ENCODE measurements at regions not wholly inside any gene's neighbourhood (a gene's known extent, or its start where the extent isn't known, plus 50 kb on each side); places are given as distances from the start of the nearest gene placed in this dataset.

DNA sequence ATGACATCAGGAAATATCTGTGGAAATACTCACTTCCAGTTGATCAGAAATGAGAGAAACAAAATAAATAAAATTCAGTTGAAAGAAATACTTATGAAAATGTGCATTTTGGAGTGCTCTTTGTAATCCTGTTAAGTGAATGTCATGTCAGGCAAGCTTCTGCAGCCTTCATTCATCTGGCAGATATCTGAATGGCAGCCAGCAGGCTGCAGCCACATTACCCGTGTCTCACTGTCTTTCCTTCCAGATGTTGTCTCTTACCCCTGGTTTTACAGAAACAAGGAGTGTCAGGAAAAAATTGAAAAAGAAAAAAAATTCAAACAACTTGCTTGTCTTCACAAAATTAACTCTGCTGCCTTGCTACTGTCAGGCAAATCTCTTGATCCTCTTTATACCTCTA lies 445.0 kb upstream of the RIOK2 start:
- intact Hi-C loops (cut with micrococcal nuclease): no loop called here

DNA sequence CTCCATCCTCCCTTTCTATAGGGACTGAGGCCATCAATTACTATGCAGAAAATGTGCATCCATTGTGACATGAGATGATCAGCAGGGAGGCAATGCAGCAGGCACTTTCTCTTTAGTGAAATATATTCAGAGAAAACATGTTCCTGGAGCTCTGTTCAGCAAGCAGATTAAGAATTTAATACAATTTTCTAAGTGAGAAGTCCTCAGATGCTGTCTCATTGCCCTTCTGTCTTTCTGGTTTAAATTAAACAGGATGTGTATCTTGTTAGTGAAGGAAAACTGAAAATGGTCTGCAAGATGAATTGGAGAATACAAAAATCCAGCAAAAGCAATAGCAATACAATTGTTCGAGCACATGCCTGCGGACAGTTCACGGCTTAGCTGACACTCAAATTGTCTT lies 445.8 kb upstream of the RIOK2 start:
- Histone ChIP-seq H3K79me2 (ENCODE audit: control insufficient read depth, insufficient read depth, low read length) (no peaks in the 10 kb centered on the region), H3K27ac (ENCODE audit: low read length in 2 of 2) (no peak overlapping the region), H3K4me3 (ENCODE audit: control extremely low read depth in 1 of 5, extremely low read depth in 1 of 5, insufficient read depth in 1 of 5, low read depth in 2 of 5, low read length in 4 of 5) (no peak overlapping the region), H3K27me3 (replicated peaks in 1 of 4; ENCODE audit: control extremely low read depth in 1 of 4, control insufficient read depth in 3 of 4, insufficient read depth in 4 of 4, low read length in 3 of 4) (no peaks in the 10 kb centered on the region), H3K9me3 (ENCODE audit: control extremely low read depth in 1 of 3, control insufficient read depth in 2 of 3, insufficient read depth in 1 of 3, low read length in 2 of 3) (no peaks in the 10 kb centered on the region), H2AFZ (ENCODE audit: insufficient read depth, low read depth, low read length, poor library complexity, severe bottlenecking) (no peak overlapping the region), H3K4me2 (replicated peaks; ENCODE audit: low read depth, low read length, poor library complexity, severe bottlenecking) (no peak overlapping the region), H4K20me1 (ENCODE audit: control insufficient read depth, insufficient read depth, low read length, poor library complexity, severe bottlenecking) (no peaks in the 10 kb centered on the region), H3K9ac (ENCODE audit: low read length) (no peak overlapping the region), H3K4me1 (ENCODE audit: control insufficient read depth in 2 of 2, insufficient read depth in 2 of 2, low read length in 2 of 2) (no peaks in the 10 kb centered on the region), H3K36me3 (replicated peaks in 1 of 2; ENCODE audit: control extremely low read depth in 1 of 2, control insufficient read depth in 1 of 2, extremely low read depth in 1 of 2, insufficient read depth in 2 of 2, low read length in 1 of 2) (no peaks in the 10 kb centered on the region)
- Mint-ChIP-seq H3K27me3 (no peaks in the 10 kb centered on the region), H3K4me3 (no peak overlapping the region), H3K9me3 (ENCODE audit: insufficient read depth) (peaks cover 4% of the 10 kb centered on the region), H3K4me1 (no peaks in the 10 kb centered on the region), H3K27ac (no peak overlapping the region)
- TF ChIP-seq, protein P1, sequence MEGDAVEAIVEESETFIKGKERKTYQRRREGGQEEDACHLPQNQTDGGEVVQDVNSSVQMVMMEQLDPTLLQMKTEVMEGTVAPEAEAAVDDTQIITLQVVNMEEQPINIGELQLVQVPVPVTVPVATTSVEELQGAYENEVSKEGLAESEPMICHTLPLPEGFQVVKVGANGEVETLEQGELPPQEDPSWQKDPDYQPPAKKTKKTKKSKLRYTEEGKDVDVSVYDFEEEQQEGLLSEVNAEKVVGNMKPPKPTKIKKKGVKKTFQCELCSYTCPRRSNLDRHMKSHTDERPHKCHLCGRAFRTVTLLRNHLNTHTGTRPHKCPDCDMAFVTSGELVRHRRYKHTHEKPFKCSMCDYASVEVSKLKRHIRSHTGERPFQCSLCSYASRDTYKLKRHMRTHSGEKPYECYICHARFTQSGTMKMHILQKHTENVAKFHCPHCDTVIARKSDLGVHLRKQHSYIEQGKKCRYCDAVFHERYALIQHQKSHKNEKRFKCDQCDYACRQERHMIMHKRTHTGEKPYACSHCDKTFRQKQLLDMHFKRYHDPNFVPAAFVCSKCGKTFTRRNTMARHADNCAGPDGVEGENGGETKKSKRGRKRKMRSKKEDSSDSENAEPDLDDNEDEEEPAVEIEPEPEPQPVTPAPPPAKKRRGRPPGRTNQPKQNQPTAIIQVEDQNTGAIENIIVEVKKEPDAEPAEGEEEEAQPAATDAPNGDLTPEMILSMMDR (IDR thresholded peaks at IDR 0.05): no peak
- no peak for TF ChIP-seq EZH2 (IDR thresholded peaks at IDR 0.05; ENCODE audit: borderline replicate concordance, insufficient read depth, low read depth, low read length, poor library complexity, severe bottlenecking)
- DNase-seq (no peak), ATAC-seq (ENCODE audit: low read depth) (no peak)
- WGBS (ENCODE audit: insufficient coverage): no CpG with 5 or more reads among the region's 3 CpGs
- ChIA-PET POLR2A (no interaction called here), CTCF (interaction anchor here (0.7 kb wide), 1 partner anchor 1246 kb away, joined by 3 read pairs; no protein-coding TSS in a partner anchor)
- intact Hi-C loops (cut with micrococcal nuclease): no loop called here

More for the DNA sequence above, 445.0 kb upstream of the RIOK2 start:
- CTCF ChIA-PET: no interaction called here
- no peaks in the 10 kb centered on the region for H3K27me3 Mint-ChIP-seq
- no peak overlapping the region for H3K27ac ChIP-seq (ENCODE audit: low read length in 2 of 2)
- no peak overlapping the region for H3K4me3 ChIP-seq (ENCODE audit: control extremely low read depth in 1 of 5, extremely low read depth in 1 of 5, insufficient read depth in 1 of 5, low read depth in 2 of 5, low read length in 4 of 5)
- WGBS (ENCODE audit: insufficient coverage): 71% methylated on average over 1 of the region's 1 CpG
- DNase-seq (no peak), ATAC-seq (ENCODE audit: low read depth) (no peak)
- H3K4me1 Mint-ChIP-seq: no peaks in the 10 kb centered on the region
- POLR2A ChIA-PET: no interaction called here
- H4K20me1 ChIP-seq (ENCODE audit: control insufficient read depth, insufficient read depth, low read length, poor library complexity, severe bottlenecking): no peaks in the 10 kb centered on the region
- peaks cover 4% of the 10 kb centered on the region for H3K9me3 Mint-ChIP-seq (ENCODE audit: insufficient read depth)
- H3K4me1 ChIP-seq (ENCODE audit: control insufficient read depth in 2 of 2, insufficient read depth in 2 of 2, low read length in 2 of 2): no peaks in the 10 kb centered on the region
- H3K9me3 ChIP-seq (ENCODE audit: control extremely low read depth in 1 of 3, control insufficient read depth in 2 of 3, insufficient read depth in 1 of 3, low read length in 2 of 3): no peaks in the 10 kb centered on the region
- TF ChIP-seq, protein P1 (IDR thresholded peaks at IDR 0.05): no peak
- no peak for TF ChIP-seq EZH2 (IDR thresholded peaks at IDR 0.05; ENCODE audit: borderline replicate concordance, insufficient read depth, low read depth, low read length, poor library complexity, severe bottlenecking)
- H2AFZ ChIP-seq (ENCODE audit: insufficient read depth, low read depth, low read length, poor library complexity, severe bottlenecking): no peak overlapping the region
- no peak overlapping the region for H3K27ac Mint-ChIP-seq
- H3K36me3 ChIP-seq (replicated peaks in 1 of 2; ENCODE audit: control extremely low read depth in 1 of 2, control insufficient read depth in 1 of 2, extremely low read depth in 1 of 2, insufficient read depth in 2 of 2, low read length in 1 of 2): no peaks in the 10 kb centered on the region
- no peak overlapping the region for H3K4me2 ChIP-seq (replicated peaks; ENCODE audit: low read depth, low read length, poor library complexity, severe bottlenecking)
- no peaks in the 10 kb centered on the region for H3K27me3 ChIP-seq (replicated peaks in 1 of 4; ENCODE audit: control extremely low read depth in 1 of 4, control insufficient read depth in 3 of 4, insufficient read depth in 4 of 4, low read length in 3 of 4)
- no peak overlapping the region for H3K9ac ChIP-seq (ENCODE audit: low read length)
- no peak overlapping the region for H3K4me3 Mint-ChIP-seq
- no peaks in the 10 kb centered on the region for H3K79me2 ChIP-seq (ENCODE audit: control insufficient read depth, insufficient read depth, low read length)
